A549 (cell line): ENCODE measurements at regions not wholly inside any gene's neighbourhood (a gene's known extent, or its start where the extent isn't known, plus 50 kb on each side); places are given as distances from the start of the nearest gene placed in this dataset.
"Not testable (repeated sequence)": the region's sequence is repeated elsewhere in the genome, so short reads cannot be mapped to it uniquely, and the experiment has no call there.

ENCODE experiments used
- ATAC-seq, 2 experiments: fragments of 200-7000 bp in 1 of 2; fragments of >200 bp in 1 of 2; cut with Nextera tagmentation in 1 of 2; cut with Tn5 transposase in 1 of 2; 3 replicates each; pipeline versions ENCODE4 v1.8.0 to v1.9.1; 2018 to 2020; ENCODE audit warnings: mild to moderate bottlenecking in 1 of 2, moderate library complexity in 1 of 2
- CTCF ChIA-PET: fragments of 300-600 bp; sonication (Branson Sonifier 250); formaldehyde crosslinking; extraction: SDS; loops from one replicate; lab custom pipeline; 2021; ENCODE audit warnings: antibody characterized with exemption, inconsistent platforms; lab: Yijun Ruan, JAX
- POLR2A ChIA-PET: fragments of 350-600 bp; formaldehyde crosslinking; extraction: SDS; loops from one replicate; lab custom pipeline; 2021; ENCODE audit warnings: antibody characterized with exemption, inconsistent platforms; lab: Yijun Ruan, JAX
- DNase-seq, 2 experiments: peaks; one replicate each; pipeline versions ENCODE4 v3.0.0 to v3.0.0-alpha.2; 2011 to 2016; ENCODE audit warnings: low read depth in 1 of 2, low spot score in 1 of 2
- FAIRE-seq: peaks from 2 replicates; lab custom pipeline; 2011; peaks lifted over from hg19 to GRCh38; lab: Jason Lieb, UNC
- H3K27ac ChIP-seq, 2 experiments: fragments of >200 bp; sonication (Bioruptor Twin); formaldehyde crosslinking; 3 replicates each; pipeline ENCODE4 v1.5.1; 2016 to 2017
- H3K4me1 ChIP-seq: fragments of >200 bp; sonication (Bioruptor Twin); formaldehyde crosslinking; 3 replicates; pipeline ENCODE4 v1.6.1; 2016
- H3K4me2 ChIP-seq: fragments of >200 bp; sonication (Bioruptor Twin); formaldehyde crosslinking; 3 replicates; pipeline ENCODE4 v1.6.1; 2016
- H3K4me3 ChIP-seq: fragments of >200 bp; sonication (Bioruptor Twin); formaldehyde crosslinking; 3 replicates; pipeline ENCODE4 v1.5.1; 2016
- H3K9me3 ChIP-seq: fragments of >200 bp; sonication (Bioruptor Twin); formaldehyde crosslinking; 3 replicates; pipeline ENCODE4 v1.6.1; 2016
- BHLHE40 ChIP-seq: IDR thresholded peaks from 2 replicates; pipeline ENCODE4 v1.6.1; 2012; ENCODE audit warnings: low read depth, low read length, inconsistent platforms
- CBX2 ChIP-seq: fragments of 200-600 bp; sonication (generic); IDR thresholded peaks from 2 replicates; pipeline ENCODE4 v1.6.1; 2016; ENCODE audit warnings: low read depth, mild to moderate bottlenecking, borderline replicate concordance
- CHD2 ChIP-seq: fragments of 150-350 bp; IDR thresholded peaks from 2 replicates; pipeline ENCODE4 v1.6.1; 2014; ENCODE audit warnings: low read length; ENCODE audit not compliant: partially characterized antibody
- ELK1 ChIP-seq: fragments of 150-350 bp; IDR thresholded peaks from 2 replicates; pipeline ENCODE4 v1.6.1; 2014; ENCODE audit warnings: low read depth, mild to moderate bottlenecking, low read length
- HDAC2 ChIP-seq: fragments of 200-600 bp; sonication (generic); IDR thresholded peaks from 2 replicates; pipeline ENCODE4 v1.6.1; 2016
- JUNB ChIP-seq: fragments of >200 bp; sonication (Bioruptor Twin); formaldehyde crosslinking; IDR thresholded peaks from 2 replicates; pipeline ENCODE4 v1.6.1; 2016
- MAZ ChIP-seq: fragments of 150-350 bp; IDR thresholded peaks from 2 replicates; pipeline ENCODE4 v1.6.1; 2014; ENCODE audit warnings: antibody characterized with exemption, low read depth, low read length, borderline replicate concordance
- NFE2L2 ChIP-seq: fragments of 150-350 bp; conservative IDR thresholded peaks from 2 replicates; pipeline ENCODE4 v1.6.1; 2014; ENCODE audit warnings: low read length
- RAD21 ChIP-seq, 2 experiments: fragments of >200 bp in 1 of 2; sonication (Bioruptor Twin) in 1 of 2; formaldehyde crosslinking in 1 of 2; IDR thresholded peaks in 1 of 2; conservative IDR thresholded peaks in 1 of 2; 2 replicates in 1 of 2; 3 replicates in 1 of 2; pipeline ENCODE4 v1.6.1; 2012 to 2018; ENCODE audit warnings: inconsistent platforms in 1 of 2
- RARB ChIP-seq: fragments of 250-450 bp; sonication (Bioruptor Pico); IDR thresholded peaks from 2 replicates; pipeline ENCODE4 v1.8.0; 2021; ENCODE audit warnings: mild to moderate bottlenecking, moderate library complexity
- RCOR1 ChIP-seq: fragments of 150-350 bp; IDR thresholded peaks from 2 replicates; pipeline ENCODE4 v1.6.1; 2014; ENCODE audit warnings: antibody characterized with exemption, low read length, low read depth
- SMC3 ChIP-seq: fragments of >200 bp; sonication (Bioruptor Twin); formaldehyde crosslinking; IDR thresholded peaks from 3 replicates; pipeline ENCODE4 v1.6.1; 2018; ENCODE audit warnings: inconsistent platforms
- SREBF2 ChIP-seq: fragments of 450-650 bp; IDR thresholded peaks from 2 replicates; pipeline ENCODE4 v1.6.1; 2014; ENCODE audit warnings: mild to moderate bottlenecking, moderate library complexity
- ZC3H11A ChIP-seq: fragments of 450-650 bp; IDR thresholded peaks from 2 replicates; pipeline ENCODE4 v1.6.1; 2014; ENCODE audit warnings: antibody characterized with exemption, mild to moderate bottlenecking
- ZNF302 ChIP-seq: fragments of 250-450 bp; sonication (Bioruptor Pico); IDR thresholded peaks from 2 replicates; pipeline ENCODE4 v1.9.0; 2021; ENCODE audit warnings: inconsistent platforms, mild to moderate bottlenecking, moderate library complexity
- WGBS: methylation state at CpG from one replicate; pipeline ENCODE4 v1.1.6; 2017; ENCODE audit errors: missing lambda C conversion rate; 5-methylcytosine and 5-hydroxymethylcytosine counted together
- TF ChIP-seq, protein P1 (sequence below): fragments of 450-650 bp; IDR thresholded peaks from 2 replicates; pipeline ENCODE4 v1.6.1; 2014; ENCODE audit warnings: antibody characterized with exemption
- TF ChIP-seq, protein P2 (sequence below): fragments of >200 bp; sonication (Bioruptor Twin); formaldehyde crosslinking; IDR thresholded peaks from 3 replicates; pipeline ENCODE4 v1.5.1; 2016

- no peak for TF ChIP-seq ZC3H11A
Measured at GRCh38 chr6:97364327-97364726, 81.3 kb upstream of the MMS22L start (continued).

GRCh38 chr6:97382071-97382470, 99.1 kb upstream of the MMS22L start:
- H3K27ac ChIP-seq, H3K4me1 ChIP-seq, POLR2A ChIA-PET, ATAC-seq, FAIRE-seq, DNase-seq, H3K4me2 ChIP-seq, H3K4me3 ChIP-seq, CTCF ChIA-PET, H3K9me3 ChIP-seq: not testable (repeated sequence)
- WGBS, result 42% methylated on average over 4 of the region's 11 CpGs

DNA sequence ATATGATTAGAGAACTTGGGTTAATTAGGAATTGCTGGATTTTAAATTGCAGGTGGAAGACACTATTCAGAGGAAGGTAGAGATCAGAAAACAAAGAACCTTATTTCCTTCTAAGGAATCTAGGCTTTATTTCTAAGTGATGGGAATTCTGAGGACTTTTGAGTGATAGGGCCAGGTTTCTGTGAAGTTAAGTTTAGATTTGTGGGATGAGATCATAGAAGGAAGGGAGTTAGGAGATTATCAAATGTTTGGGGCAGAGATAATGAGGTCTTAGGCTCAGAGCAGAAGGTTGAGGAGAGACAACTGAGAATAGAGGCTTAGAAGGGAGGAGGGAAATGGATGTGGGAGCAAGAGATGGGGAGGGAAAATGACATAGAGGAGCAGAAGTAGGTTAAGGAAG, 109.7 kb upstream of the MMS22L start:
- Histone ChIP-seq H3K9me3 (no peaks in the 10 kb centered on the region), H3K27ac (no peak overlapping the region), H3K4me2 (no peak overlapping the region), H3K4me3 (no peak overlapping the region), H3K4me1 (no peaks in the 10 kb centered on the region)
- ChIA-PET CTCF (interaction anchor here (0.6 to 1.3 kb wide), 2 partner anchors 17 to 206 kb away, joined by 3 to 6 read pairs; no protein-coding TSS in a partner anchor), POLR2A (no interaction called here)
- ATAC-seq, result no peak
- no peak for TF ChIP-seq ELK1
- no peak for TF ChIP-seq JUNB
- no peak for TF ChIP-seq SREBF2
- TF ChIP-seq, protein P1, sequence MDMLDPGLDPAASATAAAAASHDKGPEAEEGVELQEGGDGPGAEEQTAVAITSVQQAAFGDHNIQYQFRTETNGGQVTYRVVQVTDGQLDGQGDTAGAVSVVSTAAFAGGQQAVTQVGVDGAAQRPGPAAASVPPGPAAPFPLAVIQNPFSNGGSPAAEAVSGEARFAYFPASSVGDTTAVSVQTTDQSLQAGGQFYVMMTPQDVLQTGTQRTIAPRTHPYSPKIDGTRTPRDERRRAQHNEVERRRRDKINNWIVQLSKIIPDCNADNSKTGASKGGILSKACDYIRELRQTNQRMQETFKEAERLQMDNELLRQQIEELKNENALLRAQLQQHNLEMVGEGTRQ, result no peak
- no peak for TF ChIP-seq NFE2L2
- TF ChIP-seq MAZ, result no peak
- no peak for TF ChIP-seq CHD2
- TF ChIP-seq CBX2, result no peak
- no peak for TF ChIP-seq BHLHE40
- no peak for TF ChIP-seq RCOR1
- TF ChIP-seq RARB, result no peak
- no peak for TF ChIP-seq HDAC2
- FAIRE-seq, result no peak
- DNase-seq, result no peak

GRCh38 chr6:97394160-97394748, 111.2 kb upstream of the MMS22L start:
- POLR2A ChIA-PET, result no interaction called here
- H3K4me3 ChIP-seq, result no peak overlapping the region
- CTCF ChIA-PET, result interaction anchor here (0.6 to 1.5 kb wide), 8 partner anchors 9 to 318 kb away, joined by 3 to 5 read pairs (median 3); no protein-coding TSS in a partner anchor
- FAIRE-seq, result no peak
- H3K27ac ChIP-seq, result no peak overlapping the region
- ATAC-seq, result peak in 1 of 2 experiments; percentile 71; a peak in 4 of 6 replicates
- H3K4me1 ChIP-seq, result no peaks in the 10 kb centered on the region
- 0% methylated on average over 1 of the region's 1 CpG for WGBS
- DNase-seq, result peak; percentile 10 to 55
- no peaks in the 10 kb centered on the region for H3K9me3 ChIP-seq
- TF ChIP-seq ZNF302 (CRISPR knock-in tag), result no peak
- TF ChIP-seq SMC3, result peak; percentile 65
- TF ChIP-seq JUNB, result no peak
- TF ChIP-seq, protein P2, sequence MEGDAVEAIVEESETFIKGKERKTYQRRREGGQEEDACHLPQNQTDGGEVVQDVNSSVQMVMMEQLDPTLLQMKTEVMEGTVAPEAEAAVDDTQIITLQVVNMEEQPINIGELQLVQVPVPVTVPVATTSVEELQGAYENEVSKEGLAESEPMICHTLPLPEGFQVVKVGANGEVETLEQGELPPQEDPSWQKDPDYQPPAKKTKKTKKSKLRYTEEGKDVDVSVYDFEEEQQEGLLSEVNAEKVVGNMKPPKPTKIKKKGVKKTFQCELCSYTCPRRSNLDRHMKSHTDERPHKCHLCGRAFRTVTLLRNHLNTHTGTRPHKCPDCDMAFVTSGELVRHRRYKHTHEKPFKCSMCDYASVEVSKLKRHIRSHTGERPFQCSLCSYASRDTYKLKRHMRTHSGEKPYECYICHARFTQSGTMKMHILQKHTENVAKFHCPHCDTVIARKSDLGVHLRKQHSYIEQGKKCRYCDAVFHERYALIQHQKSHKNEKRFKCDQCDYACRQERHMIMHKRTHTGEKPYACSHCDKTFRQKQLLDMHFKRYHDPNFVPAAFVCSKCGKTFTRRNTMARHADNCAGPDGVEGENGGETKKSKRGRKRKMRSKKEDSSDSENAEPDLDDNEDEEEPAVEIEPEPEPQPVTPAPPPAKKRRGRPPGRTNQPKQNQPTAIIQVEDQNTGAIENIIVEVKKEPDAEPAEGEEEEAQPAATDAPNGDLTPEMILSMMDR, result peak; percentile 76
- peak; percentile 77 to 81 for TF ChIP-seq RAD21 (conservative IDR thresholded peaks at IDR 0.05 in 1 of 2, IDR thresholded peaks at IDR 0.05 in 1 of 2)
- TF ChIP-seq, all 56 proteins: peak for 3
- H3K4me2 ChIP-seq, result no peak overlapping the region
